OCI-LY1 (cell line): ENCODE measurements at regions not wholly inside any gene's neighbourhood (a gene's known extent, or its start where the extent isn't known, plus 50 kb on each side); places are given as distances from the start of the nearest gene placed in this dataset.

Experiments
- H2AFZ ChIP-seq: fragments of 200-600 bp; sonication (generic), shearing (Covaris generic); 2 replicates; pipeline ENCODE4 v1.6.0; 2014; ENCODE audit warnings: antibody characterized with exemption, mild to moderate bottlenecking, low read length
- H3F3A ChIP-seq: fragments of 200-600 bp; sonication (generic), shearing (Covaris generic); 2 replicates; pipeline ENCODE4 v1.6.0; 2014; ENCODE audit warnings: mild to moderate bottlenecking, antibody characterized with exemption, low read length, moderate library complexity; ENCODE audit not compliant: insufficient read depth
- H3K27ac ChIP-seq: fragments of 200-600 bp; sonication (generic); 2 replicates; pipeline ENCODE4 v1.5.1; 2014; ENCODE audit warnings: low read length, mixed run types, mild to moderate bottlenecking, low read depth; ENCODE audit not compliant: poor library complexity, severe bottlenecking
- H3K27me3 ChIP-seq: fragments of 200-600 bp; sonication (generic); 2 replicates; pipeline ENCODE4 v1.6.0; 2014; ENCODE audit warnings: antibody characterized with exemption, mild to moderate bottlenecking, low read length, moderate library complexity; ENCODE audit not compliant: insufficient read depth
- H3K36me3 ChIP-seq: fragments of 200-600 bp; sonication (generic); 2 replicates; pipeline ENCODE4 v1.6.1; 2014; ENCODE audit warnings: mild to moderate bottlenecking, antibody characterized with exemption, low read length, moderate library complexity, mixed read lengths; ENCODE audit not compliant: insufficient read depth
- H3K4me1 ChIP-seq: fragments of 200-600 bp; sonication (generic); 2 replicates; pipeline ENCODE4 v1.5.1; 2014; ENCODE audit warnings: mild to moderate bottlenecking, low read length, moderate library complexity; ENCODE audit not compliant: insufficient read depth, severe bottlenecking
- H3K4me2 ChIP-seq: fragments of 200-600 bp; sonication (generic), shearing (Covaris generic); 2 replicates; pipeline ENCODE4 v1.6.1; 2014; ENCODE audit warnings: low read length
- H3K4me3 ChIP-seq: fragments of 200-600 bp; sonication (generic); 2 replicates; pipeline ENCODE4 v1.5.1; 2014; ENCODE audit warnings: low read length, low read depth, mild to moderate bottlenecking, mixed read lengths; ENCODE audit not compliant: poor library complexity, severe bottlenecking
- H3K79me2 ChIP-seq: fragments of 200-600 bp; shearing (Covaris generic); 2 replicates; pipeline ENCODE4 v1.6.1; 2016; ENCODE audit warnings: mixed run types, low read length, mixed read lengths; ENCODE audit not compliant: insufficient read depth
- H3K9ac ChIP-seq: fragments of 200-600 bp; sonication (generic), shearing (Covaris generic); 2 replicates; pipeline ENCODE4 v1.6.1; 2014; ENCODE audit warnings: mild to moderate bottlenecking, low read length, mixed read lengths
- H3K9me2 ChIP-seq: fragments of 200-600 bp; sonication (generic), shearing (Covaris generic); 2 replicates; pipeline ENCODE4 v1.6.1; 2014; ENCODE audit warnings: low read depth, mild to moderate bottlenecking, low read length, mixed read lengths
- H3K9me3 ChIP-seq: fragments of 200-600 bp; shearing (Covaris generic); 2 replicates; pipeline ENCODE4 v1.6.1; 2014; ENCODE audit warnings: low read length, mixed read lengths
- H4K20me1 ChIP-seq: fragments of 200-600 bp; sonication (generic), shearing (Covaris generic); 2 replicates; pipeline ENCODE4 v1.6.0; 2016; ENCODE audit warnings: mild to moderate bottlenecking, low read length; ENCODE audit not compliant: insufficient read depth
- CTCF ChIP-seq: fragments of 200-600 bp; sonication (generic), shearing (Covaris generic); IDR thresholded peaks from 2 replicates; pipeline ENCODE4 v1.5.1; 2017; ENCODE audit warnings: mild to moderate bottlenecking, antibody characterized with exemption, low read length, moderate library complexity, mixed read lengths
- EZH2 ChIP-seq: fragments of 200-600 bp; sonication (generic), shearing (Covaris generic); IDR thresholded peaks from 2 replicates; pipeline ENCODE4 v1.8.0; 2017; ENCODE audit warnings: borderline replicate concordance, mixed run types, mild to moderate bottlenecking, antibody characterized with exemption, low read length, moderate library complexity, mixed read lengths

- no peak overlapping the region for H2AFZ ChIP-seq
- no peaks in the 10 kb centered on the region for H3K79me2 ChIP-seq
- no peak overlapping the region for H3K9ac ChIP-seq
- H3K9me2 ChIP-seq, result no peaks in the 10 kb centered on the region
- H3F3A ChIP-seq, result no peaks in the 10 kb centered on the region
- no peaks in the 10 kb centered on the region for H3K27me3 ChIP-seq
- H3K4me2 ChIP-seq, result no peak overlapping the region
- no peaks in the 10 kb centered on the region for H3K9me3 ChIP-seq
- no peaks in the 10 kb centered on the region for H4K20me1 ChIP-seq
- H3K4me3 ChIP-seq, result no peak overlapping the region
- no peak overlapping the region for H3K27ac ChIP-seq
- TF ChIP-seq EZH2 (no peak), CTCF (no peak)
- no peaks in the 10 kb centered on the region for H3K4me1 ChIP-seq
- H3K36me3 ChIP-seq, result no peaks in the 10 kb centered on the region
Observed at GRCh38 chr3:89974903-89975519, 867.6 kb downstream of the EPHA3 start.

DNA sequence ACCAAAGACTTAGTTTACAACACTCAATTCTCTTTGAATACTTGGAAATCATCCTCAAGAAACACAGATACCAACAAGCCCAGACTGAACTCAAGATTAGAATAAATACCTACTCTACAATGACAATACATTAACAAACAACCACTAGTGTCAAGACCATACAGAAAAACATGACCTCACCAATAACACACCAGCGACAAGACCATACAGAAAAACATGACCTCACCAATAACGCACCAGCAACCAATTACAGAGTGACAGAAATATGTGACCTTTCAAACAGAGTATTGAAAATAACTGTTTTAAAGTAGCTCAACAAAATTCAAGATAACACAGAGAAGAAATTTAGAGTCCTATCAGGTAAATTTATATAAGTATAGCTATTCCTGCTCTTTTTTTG is 876.0 kb downstream of the EPHA3 start:
- Histone ChIP-seq H3K4me1 (no peaks in the 10 kb centered on the region), H3K4me3 (no peak overlapping the region), H3K9me2 (no peaks in the 10 kb centered on the region), H3K27ac (no peak overlapping the region), H2AFZ (no peak overlapping the region), H3K27me3 (no peaks in the 10 kb centered on the region), H3K4me2 (no peak overlapping the region), H3F3A (no peaks in the 10 kb centered on the region), H3K79me2 (no peaks in the 10 kb centered on the region), H4K20me1 (no peaks in the 10 kb centered on the region), H3K36me3 (no peaks in the 10 kb centered on the region), H3K9me3 (no peaks in the 10 kb centered on the region), H3K9ac (no peak overlapping the region)
- no peak for TF ChIP-seq EZH2
- no peak for TF ChIP-seq CTCF

DNA sequence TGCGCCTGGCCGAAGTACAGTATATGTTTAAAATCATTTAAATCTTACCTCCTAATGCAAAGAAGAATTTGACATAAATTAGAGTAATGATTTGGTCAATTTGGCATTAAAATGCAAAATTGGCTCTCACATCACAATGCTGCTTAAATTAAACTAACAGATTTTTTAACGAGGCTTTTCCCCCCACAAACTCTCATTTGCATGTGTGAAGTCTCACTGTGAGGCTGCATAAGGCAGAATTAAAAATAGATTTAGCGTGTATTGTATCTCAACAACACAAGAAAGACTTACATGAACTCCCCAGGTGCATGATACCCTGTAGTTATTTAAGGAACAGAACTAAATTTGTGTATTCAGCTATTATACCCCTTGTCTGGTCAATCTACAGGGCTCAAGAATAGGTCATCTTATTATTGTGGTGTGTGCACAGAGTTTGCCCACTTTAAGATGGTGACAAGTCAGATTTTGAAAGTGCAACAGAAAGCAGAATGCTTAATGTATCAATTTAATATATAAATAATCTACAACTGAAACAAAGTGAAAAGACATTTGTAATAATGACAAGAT is 897.9 kb downstream of the EPHA3 start:
- no peaks in the 10 kb centered on the region for H3K79me2 ChIP-seq
- no peak overlapping the region for H2AFZ ChIP-seq
- no peaks in the 10 kb centered on the region for H3F3A ChIP-seq
- no peaks in the 10 kb centered on the region for H3K36me3 ChIP-seq
- no peak overlapping the region for H3K4me2 ChIP-seq
- no peak for TF ChIP-seq CTCF
- no peak for TF ChIP-seq EZH2
- no peaks in the 10 kb centered on the region for H4K20me1 ChIP-seq
- H3K4me1 ChIP-seq, result no peaks in the 10 kb centered on the region
- no peaks in the 10 kb centered on the region for H3K9me2 ChIP-seq
- no peaks in the 10 kb centered on the region for H3K9me3 ChIP-seq
- H3K27ac ChIP-seq, result no peak overlapping the region
- H3K9ac ChIP-seq, result no peak overlapping the region
- H3K27me3 ChIP-seq, result no peaks in the 10 kb centered on the region
- H3K4me3 ChIP-seq, result no peak overlapping the region
